SJSA1 (cell line): ENCODE measurements at regions not wholly inside any gene's neighbourhood (a gene's known extent, or its start where the extent isn't known, plus 50 kb on each side); places are given as distances from the start of the nearest gene placed in this dataset.
"Not testable (repeated sequence)": the region's sequence is repeated elsewhere in the genome, so short reads cannot be mapped to it uniquely, and the experiment has no call there.

Experiments
- DNase-seq, 2 experiments: peaks; one replicate each; pipeline ENCODE4 v3.0.0-alpha.2; 2015 to 2020; ENCODE audit warnings: low spot score in 2 of 2, low read depth in 1 of 2
- H3K27ac ChIP-seq: fragments of 250-450 bp; sonication (Bioruptor Pico); 2 replicates; pipeline ENCODE4 v1.5.1; 2020; ENCODE audit warnings: mild to moderate bottlenecking, moderate library complexity
- H3K27me3 ChIP-seq: fragments of 250-450 bp; sonication (Bioruptor Pico); replicated peaks from 2 replicates; pipeline ENCODE4 v1.5.1; 2020; ENCODE audit warnings: mild to moderate bottlenecking, moderate library complexity
- H3K36me3 ChIP-seq: fragments of 250-450 bp; sonication (Bioruptor Pico); 2 replicates; pipeline ENCODE4 v1.5.1; 2020; ENCODE audit warnings: mild to moderate bottlenecking
- H3K4me1 ChIP-seq: fragments of 250-450 bp; sonication (Bioruptor Pico); replicated peaks from 2 replicates; pipeline ENCODE4 v1.6.1; 2021; ENCODE audit warnings: mild to moderate bottlenecking
- H3K4me3 ChIP-seq: fragments of 250-450 bp; sonication (Bioruptor Pico); 2 replicates; pipeline ENCODE4 v1.5.1; 2020; ENCODE audit warnings: mild to moderate bottlenecking
- H3K9me3 ChIP-seq: fragments of 250-450 bp; sonication (Bioruptor Pico); replicated peaks from 2 replicates; pipeline ENCODE4 v1.5.1; 2020; ENCODE audit warnings: mild to moderate bottlenecking

DNA sequence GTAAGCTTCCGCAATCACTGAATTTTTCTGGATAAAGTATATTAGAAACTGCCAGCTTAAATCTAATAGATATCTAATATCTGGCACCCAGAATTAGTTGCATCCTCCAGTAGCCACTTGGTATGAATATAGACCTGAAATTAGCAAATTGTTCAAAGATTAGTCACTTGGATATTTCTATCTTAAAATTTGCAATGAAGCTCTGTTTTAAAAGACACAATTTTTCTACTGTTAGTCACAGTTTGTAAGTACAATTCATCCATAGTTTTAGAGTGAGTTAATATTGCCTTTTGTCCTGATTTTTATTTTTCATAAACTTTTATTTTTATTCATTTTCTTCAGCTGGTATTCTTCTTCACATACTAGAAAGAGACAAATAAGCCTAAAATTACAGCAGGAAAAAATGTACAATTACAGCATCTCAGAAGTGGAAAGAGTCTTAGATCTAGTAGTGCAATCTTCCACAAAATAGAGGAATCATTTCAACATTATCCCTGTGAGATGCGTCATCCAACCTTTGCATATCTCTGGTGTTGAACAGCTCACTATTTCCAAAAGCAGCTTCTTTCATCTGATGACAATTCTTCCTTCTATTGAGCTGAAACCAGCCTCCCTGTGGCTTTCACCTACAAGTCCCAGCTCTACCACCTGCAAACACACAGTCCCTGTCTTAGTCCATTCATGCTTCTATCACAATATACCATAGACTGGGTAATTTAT, 190.0 kb upstream of the AR start:
- Histone ChIP-seq H3K36me3 (no peaks in the 10 kb centered on the region), H3K4me3 (no peak overlapping the region), H3K27ac (peak overlapping the region; percentile 73), H3K9me3 (no peaks in the 10 kb centered on the region), H3K27me3 (no peaks in the 10 kb centered on the region), H3K4me1 (no peaks in the 10 kb centered on the region)
- DNase-seq, result peak in 1 of 2 experiments; percentile 10

DNA sequence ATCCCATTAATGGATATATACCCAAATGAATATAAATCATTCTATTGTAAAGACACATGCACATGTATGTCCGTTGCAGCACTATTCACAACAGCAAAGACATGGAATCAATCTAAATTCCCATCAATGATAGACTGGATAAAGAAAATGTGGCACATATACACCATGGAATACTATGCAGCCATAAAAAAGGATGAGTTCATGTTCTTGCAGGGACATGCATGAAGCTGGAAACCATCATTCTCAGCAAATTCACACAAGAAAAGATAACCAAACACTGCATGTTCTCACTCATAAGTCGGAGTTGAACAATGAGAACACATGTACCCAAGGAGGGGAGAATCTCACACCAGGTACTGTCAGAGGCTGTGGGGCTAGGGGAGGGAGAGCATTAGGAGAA, 182.6 kb upstream of the AR start:
- H3K36me3 ChIP-seq, H3K9me3 ChIP-seq, H3K27ac ChIP-seq, DNase-seq, H3K4me1 ChIP-seq, H3K4me3 ChIP-seq, H3K27me3 ChIP-seq: not testable (repeated sequence)

DNA sequence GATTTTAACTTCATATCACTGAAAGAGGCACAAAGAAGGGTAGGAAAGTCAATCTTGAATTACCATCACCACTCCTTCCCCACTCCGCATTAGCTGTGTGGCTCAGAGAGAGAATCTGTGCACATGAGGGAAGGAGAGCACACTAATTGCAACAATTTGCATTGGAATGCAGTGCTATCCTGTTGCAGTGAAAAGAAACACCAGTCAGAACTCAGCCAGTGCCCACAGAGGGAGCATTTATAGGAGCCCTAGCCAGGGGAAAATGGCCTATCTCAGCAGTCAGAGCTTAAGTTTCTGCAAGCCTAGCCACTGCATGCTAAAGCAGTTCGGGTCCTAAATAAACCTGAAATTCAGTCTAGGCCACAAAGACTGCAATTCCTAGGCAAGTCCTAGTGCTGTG, 159.4 kb upstream of the AR start:
- DNase-seq, result no peak
- no peak overlapping the region for H3K4me3 ChIP-seq
- H3K27ac ChIP-seq, result no peak overlapping the region
- no peaks in the 10 kb centered on the region for H3K27me3 ChIP-seq
- no peaks in the 10 kb centered on the region for H3K4me1 ChIP-seq
- no peaks in the 10 kb centered on the region for H3K9me3 ChIP-seq
- H3K36me3 ChIP-seq, result no peaks in the 10 kb centered on the region

DNA sequence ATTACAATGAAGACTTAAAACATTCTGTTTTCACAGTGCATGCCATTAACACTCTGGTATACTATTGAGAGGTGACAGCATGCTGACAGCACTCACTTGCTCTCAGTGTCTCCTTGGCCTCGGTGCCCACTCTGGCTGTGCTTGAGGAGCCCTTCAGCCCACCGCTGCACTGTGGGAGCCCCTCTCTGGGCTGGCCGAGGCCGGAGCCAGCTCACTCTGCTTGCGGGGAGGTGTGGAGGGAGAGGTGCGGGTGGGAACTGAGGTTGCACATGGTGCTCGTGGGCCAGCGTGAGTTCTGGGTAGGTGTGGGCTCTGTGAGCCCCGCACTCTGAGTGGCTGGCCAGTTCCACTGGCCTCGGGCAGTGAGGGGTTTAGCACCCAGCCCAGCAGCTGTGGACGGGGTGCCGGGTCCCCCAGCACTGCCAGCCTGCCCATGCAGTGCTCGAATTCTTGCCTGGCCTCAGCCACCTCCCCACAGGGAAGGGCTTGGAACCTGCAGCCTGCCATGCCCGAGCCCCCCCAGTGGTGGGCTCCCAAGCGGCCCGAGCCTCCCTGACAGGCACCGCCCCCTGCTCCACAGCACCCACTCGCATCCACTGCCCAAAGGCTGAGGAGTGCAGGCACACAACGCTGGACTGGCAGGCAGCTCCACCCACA, 135.3 kb upstream of the AR start:
- Histone ChIP-seq H3K27ac (no peak overlapping the region), H3K4me1 (no peaks in the 10 kb centered on the region), H3K9me3 (no peaks in the 10 kb centered on the region), H3K36me3 (no peaks in the 10 kb centered on the region), H3K4me3 (no peak overlapping the region), H3K27me3 (no peaks in the 10 kb centered on the region)
- no peak for DNase-seq

DNA sequence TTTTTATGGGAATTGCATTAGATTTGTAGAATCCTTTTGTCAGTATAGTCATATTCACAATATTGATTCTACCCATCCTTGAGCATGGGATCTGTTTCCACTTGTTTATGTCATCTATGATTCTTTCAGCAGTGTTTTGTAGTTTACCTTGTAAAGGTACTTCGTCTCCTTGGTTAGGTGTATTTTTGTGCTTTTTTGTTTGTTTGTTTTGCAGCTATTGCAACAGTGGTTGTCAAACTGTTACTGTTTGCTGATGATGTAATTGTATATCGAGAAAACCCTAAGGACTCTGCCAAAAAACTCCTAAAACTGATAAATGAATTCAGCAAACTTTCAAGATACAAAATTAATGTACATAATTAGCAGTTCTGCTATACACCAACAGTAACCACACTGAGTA, 127.9 kb upstream of the AR start:
- no peaks in the 10 kb centered on the region for H3K36me3 ChIP-seq
- H3K4me1 ChIP-seq, result no peaks in the 10 kb centered on the region
- H3K9me3 ChIP-seq, result no peaks in the 10 kb centered on the region
- H3K27ac ChIP-seq, result no peak overlapping the region
- no peak for DNase-seq
- H3K27me3 ChIP-seq, result no peaks in the 10 kb centered on the region
- no peak overlapping the region for H3K4me3 ChIP-seq

DNA sequence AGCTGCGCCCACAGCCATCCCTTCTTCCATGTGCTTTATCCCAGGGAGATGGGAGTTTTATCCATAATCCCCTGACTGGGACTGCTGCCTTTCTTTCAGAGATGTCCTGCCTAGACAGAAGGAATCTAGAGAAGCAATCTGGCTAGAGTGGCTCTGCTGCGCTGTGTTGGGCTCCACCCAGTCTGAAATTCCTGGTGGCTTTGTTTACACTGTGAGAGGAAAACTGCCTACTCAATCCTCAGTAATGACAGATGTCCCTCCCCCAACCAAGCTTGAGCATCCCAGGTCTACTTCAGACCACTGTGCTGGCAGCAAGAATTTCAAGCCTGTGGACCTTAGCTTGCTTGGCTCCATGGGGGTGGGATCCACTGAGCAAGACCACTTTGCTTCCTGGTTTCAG, 116.9 kb upstream of the AR start:
- Histone ChIP-seq H3K27ac (no peak overlapping the region), H3K27me3 (no peaks in the 10 kb centered on the region), H3K4me3 (no peak overlapping the region), H3K36me3 (no peaks in the 10 kb centered on the region), H3K4me1 (no peaks in the 10 kb centered on the region), H3K9me3 (no peaks in the 10 kb centered on the region)
- DNase-seq, result no peak

DNA sequence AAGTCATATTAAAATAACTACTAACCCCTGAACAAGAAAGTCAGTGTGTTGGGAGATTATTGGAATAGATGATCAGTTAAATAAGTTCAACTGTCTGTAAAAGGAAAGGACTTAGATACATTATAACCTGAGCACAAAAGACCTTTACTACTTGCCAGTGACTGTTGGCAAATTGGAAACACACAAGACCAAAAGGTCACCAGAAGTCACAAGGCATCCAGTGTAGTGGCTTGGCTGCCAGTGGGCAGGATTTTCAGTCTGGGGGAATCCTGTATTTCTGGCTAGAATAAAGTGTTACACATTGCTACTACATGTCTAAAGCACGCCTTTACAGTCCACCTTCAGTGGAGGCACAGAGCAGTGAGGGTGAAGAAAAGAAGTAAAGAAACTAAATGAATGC, 108.3 kb upstream of the AR start:
- Histone ChIP-seq H3K27ac (no peak overlapping the region), H3K27me3 (no peaks in the 10 kb centered on the region), H3K4me1 (no peaks in the 10 kb centered on the region), H3K36me3 (no peaks in the 10 kb centered on the region), H3K4me3 (no peak overlapping the region), H3K9me3 (no peaks in the 10 kb centered on the region)
- DNase-seq, result no peak

DNA sequence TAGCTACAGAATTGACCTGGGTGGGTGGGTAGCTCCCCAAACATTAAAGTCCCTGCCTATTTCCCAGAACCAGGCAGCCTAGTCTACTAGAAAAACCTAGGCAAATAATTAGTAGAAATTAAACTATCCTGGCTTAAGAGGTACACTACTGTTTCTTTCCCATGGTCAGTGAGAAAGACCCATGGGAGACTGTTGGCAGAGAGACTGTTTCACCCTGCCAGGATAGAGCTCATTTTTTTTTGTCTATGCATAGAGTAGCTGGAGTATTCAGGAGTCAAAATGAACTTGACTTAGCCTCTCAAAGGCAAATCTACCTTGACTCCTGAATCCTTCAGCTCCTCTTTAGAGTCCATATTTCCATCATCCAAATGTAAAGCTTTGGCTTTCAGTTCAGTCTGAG, 107.0 kb upstream of the AR start:
- Histone ChIP-seq H3K27me3 (no peaks in the 10 kb centered on the region), H3K4me1 (no peaks in the 10 kb centered on the region), H3K4me3 (no peak overlapping the region), H3K27ac (no peak overlapping the region), H3K36me3 (no peaks in the 10 kb centered on the region), H3K9me3 (no peaks in the 10 kb centered on the region)
- no peak for DNase-seq

DNA sequence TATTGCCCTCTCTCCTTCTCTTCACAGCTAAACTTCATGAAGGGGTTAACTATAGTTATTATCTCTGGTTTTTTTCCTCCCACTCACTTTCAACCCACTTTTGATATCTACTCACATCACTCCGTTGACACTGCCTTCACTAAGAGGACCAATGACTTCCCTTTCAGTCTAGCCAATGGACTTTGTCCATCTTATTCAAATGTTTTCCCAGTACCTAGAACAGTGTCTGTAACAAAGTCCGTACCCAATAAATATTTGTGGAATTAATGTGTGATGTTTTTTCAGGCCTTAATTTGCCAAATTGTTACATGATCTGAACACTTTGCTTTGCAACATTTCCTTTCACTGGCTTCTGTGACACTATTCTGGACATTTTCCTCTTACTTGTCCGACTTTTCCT, 106.0 kb upstream of the AR start:
- no peak overlapping the region for H3K27ac ChIP-seq
- no peak for DNase-seq
- no peaks in the 10 kb centered on the region for H3K9me3 ChIP-seq
- no peak overlapping the region for H3K4me3 ChIP-seq
- no peaks in the 10 kb centered on the region for H3K36me3 ChIP-seq
- H3K4me1 ChIP-seq, result no peaks in the 10 kb centered on the region
- no peaks in the 10 kb centered on the region for H3K27me3 ChIP-seq

DNA sequence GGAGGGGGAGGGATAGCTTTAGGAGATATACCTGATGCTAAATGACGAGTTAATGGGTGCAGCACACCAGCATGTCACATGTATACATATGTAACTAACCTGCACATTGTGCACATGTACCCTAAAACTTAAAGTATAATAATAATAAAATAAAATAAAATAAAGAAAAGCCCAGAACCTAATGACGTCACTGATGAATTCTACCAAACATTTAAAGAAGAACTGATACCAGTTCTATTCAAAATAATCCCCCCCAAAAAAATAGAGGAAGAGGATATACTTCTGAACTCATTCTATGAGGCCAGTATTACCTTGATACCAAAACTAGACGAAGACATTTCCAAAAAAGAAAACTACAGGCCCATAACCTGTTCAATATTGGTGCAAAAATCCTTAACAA, 68.6 kb upstream of the AR start:
- not testable (repeated sequence) for DNase-seq, H3K27me3 ChIP-seq, H3K36me3 ChIP-seq, H3K9me3 ChIP-seq, H3K27ac ChIP-seq, H3K4me1 ChIP-seq, H3K4me3 ChIP-seq

DNA sequence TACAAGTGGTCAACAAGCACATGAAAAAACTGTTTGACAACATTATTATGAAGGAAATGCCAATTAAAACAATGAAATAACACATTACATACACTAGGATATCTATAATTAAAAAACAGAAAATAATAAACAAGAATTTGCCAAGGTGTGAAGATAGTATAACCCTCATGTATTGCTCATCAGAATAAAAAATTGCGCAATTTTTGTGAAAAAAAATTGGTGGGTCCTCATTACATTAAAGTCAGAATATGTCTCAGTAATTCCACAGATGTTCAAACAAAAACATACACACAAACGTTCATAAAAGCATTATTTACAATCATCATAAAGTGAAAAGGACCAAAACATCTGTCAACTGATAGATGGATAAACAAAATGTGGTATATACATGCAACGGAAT, 63.0 kb upstream of the AR start:
- Histone ChIP-seq H3K4me1 (no peaks in the 10 kb centered on the region), H3K36me3 (no peaks in the 10 kb centered on the region), H3K9me3 (no peaks in the 10 kb centered on the region), H3K27me3 (no peaks in the 10 kb centered on the region), H3K27ac (no peak overlapping the region), H3K4me3 (no peak overlapping the region)
- no peak for DNase-seq
